GM12892 (cell line): ENCODE measurements at regions not wholly inside any gene's neighbourhood (a gene's known extent, or its start where the extent isn't known, plus 50 kb on each side); places are given as distances from the start of the nearest gene placed in this dataset.

Experiments used
- POLR2A ChIP-seq: IDR thresholded peaks from 2 replicates; pipeline ENCODE4 v1.6.1; 2011; ENCODE audit warnings: low read depth, low read length, control low read depth
- POLR2AphosphoS5 ChIP-seq: IDR thresholded peaks from 2 replicates; pipeline ENCODE4 v1.6.1; 2011; ENCODE audit warnings: low read depth, low read length, control low read depth

- TF ChIP-seq POLR2A (no peak), POLR2AphosphoS5 (no peak)
Observed at GRCh38 chr2:190123956-190124355, 61.4 kb upstream of the MSTN start.
